ENCODE measurements at regions not wholly inside any gene's neighbourhood (a gene's known extent, or its start where the extent isn't known, plus 50 kb on each side); places are given as distances from the start of the nearest gene placed in this dataset.
A peak's percentile ranks its signal among the peaks of the same experiment; 100 is the strongest.

DNA sequence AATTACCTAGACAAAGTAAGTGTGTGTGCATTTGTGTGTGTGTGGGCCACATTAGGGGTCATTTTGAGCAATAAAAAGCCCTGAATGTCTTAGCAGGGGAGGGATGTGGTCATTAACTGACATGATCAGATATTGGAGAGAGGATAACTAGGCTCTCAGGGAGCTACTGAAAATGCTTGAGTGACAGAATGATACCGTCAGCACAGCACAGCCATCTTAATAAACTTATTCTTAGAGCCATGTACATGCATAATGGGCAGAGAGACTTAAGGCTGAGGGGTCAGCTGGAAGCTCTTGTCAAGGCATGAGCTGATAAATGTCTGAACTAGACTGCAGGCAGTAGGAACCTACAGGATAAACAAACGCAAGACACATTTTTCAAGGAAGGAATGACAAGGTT, 239.1 kb upstream of the NCAM1 start:
- no peak for DNase-seq

DNA sequence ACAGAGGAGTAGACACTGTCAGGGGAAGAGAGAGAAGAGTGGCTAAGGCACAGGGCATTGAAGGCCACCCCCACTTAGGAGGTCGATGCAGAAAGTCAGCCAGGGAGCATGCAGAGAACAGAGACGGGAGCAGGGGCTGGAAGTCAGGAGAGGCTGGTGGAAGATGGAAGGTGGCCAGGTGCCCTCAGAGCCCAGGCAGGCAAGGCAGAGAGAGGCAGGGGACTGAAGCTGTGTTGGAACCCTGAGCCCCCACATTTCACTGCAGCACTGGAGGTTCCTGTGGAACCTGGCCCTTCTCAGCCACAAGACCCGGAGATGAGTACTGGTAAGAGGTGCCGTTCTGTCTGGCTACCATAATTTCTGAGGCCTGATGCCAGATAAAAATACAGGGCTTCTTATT, 238.3 kb upstream of the NCAM1 start:
- no peak for DNase-seq

DNA sequence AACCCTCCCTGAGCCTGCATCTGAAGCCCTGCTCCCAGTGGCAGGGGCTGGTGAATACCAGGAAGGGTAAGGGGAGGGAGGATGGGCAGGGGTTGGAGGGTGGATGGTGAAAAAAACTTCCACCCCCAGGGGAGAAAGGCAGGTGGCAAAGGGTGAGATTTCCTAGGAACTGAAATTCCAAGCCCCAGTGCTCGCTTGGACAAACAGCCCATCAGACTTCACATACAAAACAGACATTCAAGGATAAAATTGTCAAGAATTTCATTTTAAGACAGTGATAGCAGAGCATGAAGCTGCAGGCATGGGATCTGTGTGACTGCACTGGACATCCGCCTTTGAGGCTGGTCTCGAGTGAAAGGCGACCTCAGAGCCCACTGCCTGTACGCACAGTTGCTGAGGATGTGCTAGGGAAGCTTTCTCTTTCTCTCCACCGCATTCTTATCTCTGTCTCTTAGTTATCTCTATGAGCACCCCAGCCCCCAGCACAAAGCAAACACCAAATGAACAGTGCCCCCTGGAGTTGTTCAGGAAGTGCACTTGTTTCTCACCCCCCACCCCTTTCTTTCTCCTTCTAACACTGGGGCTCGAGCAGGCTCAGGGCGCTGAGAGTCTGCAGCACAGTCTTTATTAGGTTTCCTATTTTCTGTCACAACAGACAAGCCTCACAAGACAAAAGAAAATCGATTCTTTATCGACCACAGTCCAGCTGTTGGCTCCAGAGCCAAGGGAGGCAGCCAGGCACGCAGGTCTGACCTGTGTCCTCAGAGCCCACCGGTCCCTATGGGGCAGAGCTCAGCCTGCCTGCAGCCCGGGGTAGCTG, 237.3 kb upstream of the NCAM1 start:
- no peak for DNase-seq

DNA sequence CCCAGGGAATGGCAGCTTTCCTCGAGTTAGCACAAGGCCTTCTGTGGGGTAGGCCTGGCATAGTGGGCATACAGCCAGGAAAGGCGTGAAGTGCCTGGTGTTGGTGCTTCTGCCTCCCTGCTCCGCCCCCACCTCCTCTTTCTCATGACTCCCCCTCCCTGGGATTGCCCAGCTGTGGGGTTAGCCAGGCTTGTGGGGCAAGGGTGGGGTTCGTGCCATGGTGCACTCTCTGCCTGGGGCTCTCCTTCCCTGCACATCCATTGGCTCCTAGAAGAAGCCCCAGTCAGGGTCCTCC, 236.8 kb upstream of the NCAM1 start:
- DNase-seq = no peak

DNA sequence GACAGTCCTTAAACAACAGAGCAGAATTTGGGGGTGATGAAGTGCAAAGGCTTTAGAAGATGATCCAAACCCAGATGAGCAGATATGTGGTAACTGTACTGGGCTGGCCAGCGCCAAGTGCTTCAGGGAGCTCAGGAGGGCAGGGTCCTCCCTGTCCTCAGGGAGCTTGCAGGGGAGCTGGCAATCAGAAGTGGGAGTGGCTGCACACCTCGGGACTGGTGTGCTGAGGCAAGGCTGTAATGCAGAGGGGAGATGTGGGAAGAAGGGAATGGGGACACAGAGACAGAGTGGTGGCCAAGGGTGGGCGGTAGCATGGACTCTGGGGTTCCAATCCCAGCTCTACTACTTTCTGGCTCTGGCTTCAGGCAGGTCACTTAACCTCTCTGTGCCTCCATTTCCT, 235.6 kb upstream of the NCAM1 start:
- DNase-seq = no peak

DNA sequence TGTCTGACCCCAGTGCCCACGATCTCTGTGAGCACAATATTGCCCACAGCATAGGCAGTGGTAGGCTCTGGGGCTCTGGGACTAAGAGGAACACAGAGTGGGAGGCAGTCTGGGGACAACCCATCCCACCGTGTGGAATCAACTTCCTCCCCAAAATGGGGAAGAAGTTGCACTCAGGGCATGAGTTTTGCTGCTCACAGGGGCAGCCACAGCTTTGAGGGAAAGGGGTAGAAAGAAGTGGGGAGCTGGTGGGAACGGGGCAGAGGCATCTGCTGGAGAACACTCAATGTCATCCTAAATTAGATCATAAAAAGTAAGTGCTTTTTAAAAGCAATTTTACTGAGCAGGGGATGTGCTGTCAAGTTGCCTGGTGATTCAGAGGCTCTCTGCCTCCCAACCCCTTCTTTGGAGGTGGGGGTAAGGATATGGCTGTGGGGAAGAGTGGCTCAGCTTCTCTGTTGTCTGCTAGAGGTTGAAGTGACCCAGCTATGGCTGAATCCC, 233.8 kb upstream of the NCAM1 start:
- DNase-seq = peak; percentile 57 to 79

DNA sequence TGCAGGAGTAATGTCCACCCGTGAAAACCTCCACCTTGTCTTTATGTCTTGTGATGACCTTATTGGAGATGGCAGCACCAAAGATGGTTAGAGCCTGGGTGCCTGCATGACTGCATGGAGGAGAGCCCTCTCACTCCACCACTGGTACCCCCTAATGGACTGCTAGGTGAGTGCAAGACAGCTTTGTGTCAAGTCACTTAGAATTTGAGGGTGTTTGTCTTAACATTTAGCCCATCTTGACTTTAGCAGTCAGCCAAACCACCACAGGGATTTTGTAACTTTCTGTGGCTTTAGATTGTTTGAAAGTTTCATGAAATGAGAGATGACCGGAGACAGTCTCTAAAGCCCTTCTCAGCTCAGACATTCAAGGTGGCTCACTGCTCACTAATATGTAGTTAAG, 232.9 kb upstream of the NCAM1 start:
- no peak for DNase-seq

DNA sequence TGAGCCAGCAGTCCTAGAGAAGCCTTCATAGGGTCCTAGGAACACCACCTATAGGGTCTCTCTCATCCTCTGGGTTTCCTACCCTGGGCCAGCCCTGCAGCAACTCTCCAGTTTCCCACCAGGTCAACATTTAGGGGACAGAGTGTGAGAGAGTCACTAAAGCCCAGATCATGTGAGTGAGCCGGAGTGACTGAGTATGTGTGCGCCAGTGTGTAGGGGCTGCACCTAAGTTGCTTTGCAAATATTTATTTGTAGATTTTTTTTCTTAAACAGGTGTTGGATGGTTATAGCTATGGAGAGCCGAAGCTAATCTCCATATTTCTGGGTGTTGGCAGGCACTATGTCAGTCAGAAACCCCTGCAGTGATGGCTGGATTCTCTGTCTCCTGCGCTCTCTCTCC, 232.5 kb upstream of the NCAM1 start:
- no peak for DNase-seq

DNA sequence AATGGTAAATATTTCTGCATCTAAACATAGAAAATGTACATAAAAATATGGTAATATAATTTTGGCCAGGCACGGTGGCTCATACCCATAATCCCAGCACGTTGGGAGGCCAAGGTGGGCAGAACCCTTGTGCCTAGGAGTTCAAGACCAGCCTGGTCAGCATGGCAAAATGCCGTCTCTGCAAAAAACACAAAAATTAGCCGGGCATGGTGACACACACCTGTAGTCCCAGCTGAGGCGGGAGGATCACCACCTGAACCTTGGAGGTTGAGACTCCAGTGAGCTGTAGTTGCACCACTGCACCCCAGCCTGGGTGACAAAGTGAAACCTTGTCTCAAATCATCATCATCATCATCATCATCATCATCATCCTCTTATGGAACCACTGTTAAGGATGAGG, 230.6 kb upstream of the NCAM1 start:
- no peak for DNase-seq

DNA sequence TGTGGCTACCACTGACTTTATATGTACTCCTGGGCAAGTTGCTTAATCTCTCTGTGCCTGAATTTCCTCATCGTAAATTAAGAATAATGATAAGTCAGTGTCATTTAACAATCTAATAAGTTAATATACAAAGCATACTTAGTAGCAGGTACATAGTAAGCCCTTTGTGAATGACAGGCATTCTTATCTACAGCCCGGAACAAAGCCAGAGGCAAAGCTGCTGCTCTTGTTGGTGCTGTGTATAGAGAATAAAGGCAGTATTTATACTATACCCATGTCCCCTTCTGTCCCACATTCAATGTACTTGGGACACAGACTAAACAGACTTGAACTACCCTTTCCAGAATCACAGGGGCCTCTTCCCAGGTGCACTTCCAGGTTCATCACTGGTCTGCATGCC, 229.7 kb upstream of the NCAM1 start:
- no peak for DNase-seq

DNA sequence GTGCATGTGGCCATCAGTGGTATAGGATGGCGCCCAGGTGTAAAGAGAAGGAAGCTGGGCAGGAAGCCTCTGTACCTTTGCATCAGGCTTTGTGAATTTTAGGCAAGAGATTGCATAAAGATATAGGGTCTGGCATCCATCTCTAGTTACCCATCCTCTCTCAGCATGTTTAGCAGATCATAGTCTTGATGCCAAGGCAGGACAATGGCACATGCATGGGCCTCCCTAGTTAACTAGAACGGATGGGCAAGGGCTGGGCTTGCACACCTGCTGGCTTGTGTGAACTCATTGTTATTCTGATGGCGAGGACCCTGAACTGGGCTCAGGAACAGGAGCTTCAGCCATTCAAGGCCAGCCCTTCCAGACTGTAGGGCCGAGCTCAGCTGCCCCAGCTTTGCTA, 229.2 kb upstream of the NCAM1 start:
- DNase-seq = no peak

DNA sequence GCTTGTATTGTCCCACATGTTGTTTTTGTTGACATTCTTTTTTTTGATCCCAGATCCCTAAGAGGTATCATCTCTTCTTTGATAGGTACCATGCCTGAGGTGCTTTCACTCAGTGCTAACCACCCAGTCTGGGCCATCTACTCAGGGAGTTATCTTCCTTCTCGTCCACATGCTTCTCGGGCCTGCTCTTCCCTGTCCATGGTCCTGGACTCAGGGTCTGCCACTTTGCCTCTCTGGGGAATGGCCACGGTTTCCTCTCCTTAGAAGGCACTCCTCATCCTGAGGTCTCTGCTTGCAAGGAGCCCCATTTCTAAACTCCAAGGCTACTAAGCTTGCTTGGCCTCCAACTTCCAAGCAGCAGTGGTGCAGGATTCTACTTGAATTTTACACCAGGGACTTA, 227.0 kb upstream of the NCAM1 start:
- DNase-seq = peak in 1 of 2 donors; percentile 36

DNA sequence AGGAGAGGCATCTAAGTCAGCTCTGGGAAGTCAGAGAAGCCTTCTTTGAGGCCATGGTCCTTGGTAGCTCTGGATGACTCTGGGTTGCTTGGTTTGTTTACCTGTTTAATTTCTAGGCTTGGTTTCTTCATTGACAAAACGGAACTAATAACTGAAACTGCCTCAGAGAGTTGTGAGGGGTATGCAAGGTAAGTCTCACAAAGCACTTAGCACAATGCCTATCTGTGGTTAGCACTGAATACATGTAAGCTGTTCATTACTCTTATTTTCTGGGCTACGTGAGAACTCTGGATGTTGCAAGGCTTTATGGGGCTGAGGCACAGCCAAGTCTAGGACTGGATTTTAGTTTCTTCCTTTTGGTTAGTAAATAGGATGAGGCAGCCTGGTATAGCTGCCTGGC, 225.8 kb upstream of the NCAM1 start:
- no peak for DNase-seq

DNA sequence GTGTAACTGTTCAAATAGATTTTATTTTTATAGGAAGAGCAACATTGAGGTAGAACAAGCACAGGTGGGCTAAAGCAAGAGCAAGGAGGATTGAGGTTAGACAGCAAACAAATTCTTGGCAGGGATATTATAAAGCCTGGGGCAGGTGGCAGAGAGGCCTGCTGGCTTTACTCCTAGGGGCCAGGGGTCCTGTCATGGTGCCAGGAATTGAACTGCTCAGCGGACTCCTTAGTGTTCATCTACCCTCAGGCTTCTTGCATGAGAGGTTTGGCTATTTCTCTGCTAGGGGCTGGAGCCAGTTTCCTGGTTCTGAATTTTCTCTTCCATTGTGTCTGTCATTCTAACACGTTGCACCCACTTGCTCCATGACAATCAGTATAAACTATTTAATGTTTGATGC, 217.2 kb upstream of the NCAM1 start:
- no peak for DNase-seq

DNA sequence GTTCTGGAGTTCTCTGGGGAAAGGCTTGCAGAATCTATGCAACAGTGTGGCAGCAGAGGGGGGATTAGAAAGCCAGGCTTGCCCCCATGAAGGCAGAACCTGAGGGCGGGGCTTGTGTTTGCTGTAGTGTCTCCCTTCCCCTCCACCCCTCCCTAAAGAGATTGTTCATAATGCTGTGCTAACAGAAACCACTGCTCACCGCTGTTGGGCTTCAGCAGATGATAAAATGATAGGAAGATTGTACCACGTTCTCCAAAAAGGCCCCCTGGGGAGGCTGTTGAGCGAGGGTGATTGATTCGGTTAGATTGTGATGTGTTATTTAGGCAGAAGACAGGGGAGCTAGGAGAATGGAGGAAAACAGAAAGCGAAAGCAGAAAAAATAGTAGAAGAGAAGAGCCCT, 215.2 kb upstream of the NCAM1 start:
- DNase-seq = no peak

DNA sequence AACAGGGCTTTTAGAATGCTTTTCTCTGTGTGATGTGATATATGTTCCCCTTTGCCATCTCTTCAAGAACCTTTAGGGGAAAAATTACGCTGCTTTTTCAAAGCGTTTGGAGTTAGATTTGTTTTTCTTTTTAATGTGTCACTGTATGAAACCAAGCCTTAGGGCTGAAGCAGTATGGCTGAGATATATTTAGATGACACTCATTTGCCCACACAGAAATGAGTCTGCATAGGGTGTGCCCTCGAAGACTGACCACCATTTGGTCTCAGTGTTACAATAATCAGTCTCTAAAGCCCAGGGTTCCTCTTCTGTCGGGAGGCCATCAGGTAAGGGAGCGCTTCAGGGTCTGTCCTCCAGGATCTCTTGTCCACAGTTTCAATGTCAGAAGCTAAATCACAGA, 213.0 kb upstream of the NCAM1 start:
- no peak for DNase-seq

DNA sequence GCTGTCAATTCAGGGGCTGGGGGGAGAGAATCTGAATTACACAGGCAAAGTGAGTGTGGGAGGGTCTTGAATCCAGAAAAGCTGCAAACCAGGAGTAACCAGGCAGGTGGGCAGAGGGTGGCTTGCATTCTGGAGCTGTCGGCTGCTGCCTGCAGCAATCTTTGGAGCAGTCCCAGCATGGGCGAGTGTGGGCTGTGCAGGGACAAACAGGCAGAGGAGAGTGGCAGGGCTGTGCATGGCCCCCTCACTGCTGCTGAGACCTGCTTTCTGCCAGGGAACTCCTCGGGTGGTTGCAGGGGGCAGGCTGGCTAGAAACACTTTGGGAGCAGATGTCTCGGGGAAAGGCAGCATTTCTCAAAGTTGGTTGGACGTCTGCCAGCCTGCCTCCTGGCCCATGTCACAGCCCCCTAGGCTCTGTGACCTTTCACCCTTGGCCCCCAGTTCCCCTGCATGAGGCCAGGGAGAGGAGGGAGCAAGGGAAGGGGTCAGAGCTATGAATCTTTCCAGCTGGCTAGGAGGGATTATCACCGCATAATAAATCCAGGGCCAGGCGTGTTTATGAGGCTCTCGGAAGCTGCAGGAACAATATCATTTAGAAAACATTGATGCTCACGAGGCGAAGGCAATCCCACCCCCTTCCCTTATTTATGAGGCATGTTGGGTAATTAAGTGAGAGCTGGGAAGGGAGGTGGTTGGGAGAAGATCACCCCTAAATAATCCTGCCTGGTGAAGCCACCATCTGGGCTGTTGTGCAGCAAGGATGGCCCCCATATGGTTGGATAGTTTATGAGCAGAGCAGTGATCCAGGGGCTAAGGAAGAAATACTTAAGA, 212.3 kb upstream of the NCAM1 start:
- DNase-seq = no peak

DNA sequence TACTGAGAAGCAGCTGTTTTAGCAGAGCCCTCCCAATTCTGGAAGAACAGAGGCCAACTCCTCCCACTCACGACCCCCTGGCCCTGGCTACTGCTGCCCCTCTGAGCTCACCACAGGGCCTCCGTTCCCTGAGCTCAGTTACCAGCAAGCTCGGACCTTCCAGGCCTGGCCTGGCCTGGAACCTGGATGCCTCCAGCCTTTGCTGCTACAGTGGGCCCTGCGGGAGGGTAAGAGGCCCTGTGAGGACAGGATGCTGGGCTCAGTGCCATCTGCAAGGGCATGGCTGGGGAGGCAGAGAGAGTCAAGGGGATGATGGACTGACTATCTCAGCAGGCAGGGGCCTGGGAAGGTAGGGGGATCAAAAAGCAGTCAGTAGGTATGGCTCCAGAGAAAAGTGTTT, 209.9 kb upstream of the NCAM1 start:
- no peak for DNase-seq

DNA sequence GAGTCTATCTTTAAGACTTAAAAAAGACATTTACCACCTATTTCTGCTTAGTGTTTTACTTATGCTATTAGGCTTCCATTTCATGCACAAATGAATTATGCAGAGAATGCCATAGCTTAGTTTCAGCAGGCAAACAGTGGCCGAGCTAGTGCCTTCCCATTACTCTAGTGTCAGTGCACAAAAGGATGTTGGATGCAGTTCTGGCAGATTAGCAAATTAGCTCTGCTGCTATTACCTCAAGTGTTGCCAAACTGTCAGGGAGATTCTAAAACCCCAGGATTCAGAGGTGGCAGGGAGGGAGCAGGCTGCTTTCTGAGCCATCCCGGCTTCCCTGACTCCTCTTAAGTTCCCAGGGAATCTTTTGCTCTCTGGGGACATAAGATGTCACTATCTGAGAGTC, 209.4 kb upstream of the NCAM1 start:
- no peak for DNase-seq

DNA sequence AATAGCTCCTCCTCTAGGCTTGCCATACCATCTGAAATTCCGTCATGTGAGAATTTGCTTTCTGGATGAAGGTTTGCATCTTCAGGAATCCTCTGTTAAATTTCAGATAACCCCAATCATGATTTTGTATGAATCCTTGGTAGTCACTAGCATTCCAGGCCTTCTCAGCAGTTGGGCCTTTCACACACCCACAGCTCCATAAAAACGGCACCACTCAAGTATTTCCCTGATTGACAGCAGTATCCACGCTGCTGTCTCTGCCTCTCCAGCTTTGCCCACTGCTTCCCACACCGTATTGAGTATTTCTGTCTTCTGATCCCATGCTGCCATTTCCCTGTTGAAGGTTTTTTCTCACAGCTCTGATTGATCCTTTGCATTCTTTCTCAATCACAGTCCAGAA, 208.7 kb upstream of the NCAM1 start:
- DNase-seq = no peak

DNA sequence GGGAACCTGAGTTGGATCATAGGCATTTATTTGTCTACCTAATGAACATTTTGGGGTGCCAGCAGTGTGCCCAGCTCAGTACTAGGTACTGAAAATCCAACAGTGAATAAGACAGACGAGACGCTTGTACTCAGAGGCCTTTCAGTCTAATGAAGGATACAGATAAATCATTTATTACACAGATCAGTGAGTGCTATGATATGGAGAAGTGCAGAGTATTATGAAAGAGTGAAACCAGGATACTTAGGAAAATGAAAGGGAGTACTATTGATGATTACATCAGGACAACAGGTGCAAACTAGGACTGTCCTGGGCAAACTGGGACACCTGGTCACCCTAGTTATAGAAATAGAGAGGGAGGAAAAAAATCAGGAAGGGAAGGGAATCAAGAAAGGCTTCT, 207.5 kb upstream of the NCAM1 start:
- no peak for DNase-seq

DNA sequence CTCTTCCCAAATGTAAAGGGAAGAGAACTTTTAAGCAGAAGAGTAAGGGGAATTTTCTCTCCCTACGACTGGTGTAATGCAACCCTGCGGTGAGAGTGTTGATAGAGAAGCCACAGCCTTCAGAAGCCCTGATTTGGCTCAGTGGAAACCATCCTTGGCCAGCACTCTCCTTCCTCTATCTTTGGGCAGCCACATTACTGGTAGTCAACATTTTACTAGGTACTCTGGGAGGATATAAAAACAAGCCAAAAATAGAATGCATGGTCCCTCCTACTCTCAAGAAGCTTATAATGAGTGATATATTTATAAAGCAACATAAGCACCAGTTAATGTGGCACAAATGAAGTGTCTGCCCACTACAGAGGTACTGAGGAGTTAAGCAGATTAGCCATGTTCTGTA, 201.8 kb upstream of the NCAM1 start:
- no peak for DNase-seq

DNA sequence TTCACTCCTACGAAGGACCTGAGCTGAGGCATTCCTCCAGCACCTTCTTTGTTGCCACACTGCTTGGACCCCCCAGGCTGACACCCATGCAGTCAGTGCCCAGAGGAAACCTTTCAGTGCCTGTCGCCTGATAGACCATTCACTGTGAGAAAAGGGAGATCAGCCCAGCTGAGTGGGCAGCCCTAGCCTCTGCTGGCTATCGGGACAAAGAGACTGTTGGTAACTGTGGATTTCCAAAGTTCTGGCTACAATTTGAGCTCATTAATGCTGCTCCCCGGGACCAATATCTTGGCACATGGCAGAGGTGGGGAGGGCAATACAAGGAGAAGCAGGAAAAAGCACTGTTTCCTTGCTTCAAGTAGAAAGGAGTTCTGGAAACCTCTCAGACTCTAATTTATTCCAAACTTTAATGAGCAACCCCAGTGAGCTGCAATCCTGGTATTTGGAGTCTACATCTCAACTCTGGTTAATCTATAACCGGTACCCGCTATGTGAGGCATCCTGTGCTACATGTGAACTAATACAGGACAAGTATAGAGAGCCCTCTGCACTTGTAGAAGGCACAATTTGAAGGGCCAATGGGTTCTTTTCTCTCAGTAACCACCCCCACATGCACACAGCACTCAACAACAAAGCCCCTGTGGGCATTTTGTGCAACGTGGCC, 200.7 kb upstream of the NCAM1 start:
- DNase-seq = no peak
